HG02938 (cell line): ENCODE measurements at regions not wholly inside any gene's neighbourhood (a gene's known extent, or its start where the extent isn't known, plus 50 kb on each side); places are given as distances from the start of the nearest gene placed in this dataset.
"Not testable (repeated sequence)": the region's sequence is repeated elsewhere in the genome, so short reads cannot be mapped to it uniquely, and the experiment has no call there.

Experiments used
- ATAC-seq: cut with Tn5 transposase; IDR thresholded peaks from one replicate; pipeline ENCODE4 v1.9.1; 2021; ENCODE audit warnings: mild to moderate bottlenecking, moderate library complexity; ENCODE audit not compliant: unreplicated experiment

DNA sequence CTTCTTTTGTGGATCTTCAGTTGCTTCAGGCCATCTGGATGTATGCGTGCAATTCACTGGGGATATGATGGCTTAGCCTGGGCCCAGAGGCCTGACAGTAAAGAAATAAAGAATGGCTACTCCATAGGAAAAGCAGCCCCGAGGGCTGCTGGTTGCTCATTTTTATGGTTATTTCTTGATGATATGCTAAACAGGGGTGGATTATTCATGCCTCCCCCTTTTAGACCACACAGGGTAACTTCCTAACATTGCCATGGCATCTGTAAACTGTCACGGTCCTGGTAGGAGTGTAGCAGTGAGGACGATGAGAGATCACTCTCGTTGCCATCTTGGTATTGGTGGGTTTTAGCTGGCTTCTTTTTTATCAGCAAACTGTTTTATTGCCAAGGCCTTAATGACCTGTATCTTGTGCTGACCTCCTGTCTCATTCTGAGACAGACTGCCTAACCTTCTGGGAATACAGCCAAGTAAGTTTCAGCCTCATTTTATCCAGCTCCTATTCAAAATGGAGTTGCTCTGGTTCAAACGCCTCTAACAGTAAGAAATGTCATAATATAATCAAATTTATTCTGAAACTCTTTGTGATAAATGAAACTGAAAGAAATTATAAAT lies 60.5 kb downstream of the DSEL start:
- ATAC-seq, result no peak

DNA sequence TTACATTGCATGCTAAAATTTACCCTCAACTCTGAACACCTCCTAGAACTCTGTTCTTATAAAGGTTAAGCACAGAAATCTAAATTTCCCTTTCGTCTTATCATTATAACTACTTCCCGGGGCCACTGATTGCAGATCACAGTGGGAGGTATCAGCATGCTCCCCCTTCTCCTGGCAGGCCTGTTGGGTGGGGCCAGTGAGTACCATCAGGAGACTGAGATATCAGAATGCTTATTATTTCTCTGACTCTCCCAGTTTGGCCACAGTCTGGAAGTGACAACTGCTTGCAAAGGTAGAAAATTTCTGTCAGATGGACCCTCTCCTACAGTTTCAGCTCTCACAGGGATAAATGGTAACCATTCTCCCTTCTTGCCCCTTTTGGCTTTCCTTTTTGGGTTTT lies 62.6 kb downstream of the DSEL start:
- no peak for ATAC-seq

DNA sequence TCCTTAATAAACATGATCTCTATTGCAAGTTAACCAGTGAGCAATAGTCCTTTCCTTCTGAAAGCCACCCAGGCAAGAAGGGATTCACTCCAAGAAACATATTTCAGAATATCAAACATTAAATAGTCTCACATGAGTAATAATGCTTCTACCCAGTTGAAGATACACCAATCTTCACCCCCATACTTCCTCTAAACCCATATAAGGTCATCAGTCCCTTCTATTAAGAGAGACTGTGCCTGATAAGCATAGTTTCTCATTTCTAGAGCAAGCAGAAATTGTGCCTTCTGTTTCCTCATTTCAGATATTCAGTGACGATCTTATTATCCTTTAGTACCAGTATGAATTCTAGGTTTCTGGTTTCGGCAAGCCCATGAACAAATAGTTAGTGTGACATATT lies 64.6 kb downstream of the DSEL start:
- ATAC-seq, result no peak

DNA sequence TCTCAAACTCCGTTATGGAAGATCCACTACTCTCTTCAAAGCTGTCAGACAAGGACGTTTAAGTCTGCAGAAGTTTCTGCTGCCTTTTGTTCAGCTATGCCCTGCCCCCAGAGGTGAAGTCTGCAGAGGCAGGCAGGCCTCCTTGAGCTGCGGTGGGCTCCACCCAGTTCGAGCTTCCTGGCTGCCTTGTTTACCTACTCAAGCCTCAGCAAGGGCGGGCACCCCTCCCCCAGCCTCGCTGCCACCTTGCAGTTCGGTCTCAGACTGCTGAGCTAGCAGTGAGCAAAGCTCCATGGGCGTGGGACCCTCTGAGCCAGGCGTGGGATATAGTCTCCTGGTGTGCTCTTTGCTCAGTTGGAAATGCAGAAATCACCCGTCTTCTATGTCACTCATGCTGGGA lies 65.4 kb downstream of the DSEL start:
- not testable (repeated sequence) for ATAC-seq

DNA sequence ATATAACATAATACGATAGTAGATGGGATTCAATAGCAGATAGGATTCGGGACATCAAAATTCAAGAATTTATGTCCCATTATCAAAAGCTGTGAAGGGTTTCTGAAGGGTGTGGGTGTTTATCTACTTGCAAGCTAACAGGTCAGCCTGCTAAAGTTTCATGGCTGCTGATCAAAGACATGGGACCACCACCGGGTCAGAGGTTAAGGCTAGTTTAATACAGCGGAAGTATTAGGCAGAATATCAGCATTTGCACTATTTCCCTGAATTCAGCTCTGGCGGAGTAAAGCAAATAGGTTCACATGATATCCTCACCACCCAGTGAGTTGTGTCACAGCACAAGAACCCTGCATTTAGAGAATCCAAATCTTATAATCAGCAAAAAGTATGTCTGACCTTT lies 82.5 kb downstream of the DSEL start:
- no peak for ATAC-seq

DNA sequence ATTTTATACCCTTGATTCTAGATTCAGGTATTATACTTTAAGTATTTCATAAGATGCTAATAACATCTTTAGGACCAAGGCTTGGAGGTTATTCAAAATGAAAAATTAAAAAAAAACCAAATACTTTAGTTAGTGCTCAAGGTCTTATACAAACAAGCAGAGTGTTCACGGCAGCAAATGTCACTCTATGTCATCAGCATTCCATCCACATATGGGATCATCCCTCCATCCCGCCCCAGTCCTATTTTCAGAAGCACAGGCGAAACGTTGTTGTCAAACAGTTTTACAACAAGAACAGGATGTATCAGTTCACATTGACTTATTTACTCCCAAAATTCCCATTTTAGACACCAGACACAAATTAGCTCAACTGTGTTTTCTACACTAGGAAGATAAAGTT lies 83.7 kb downstream of the DSEL start:
- ATAC-seq, result no peak

DNA sequence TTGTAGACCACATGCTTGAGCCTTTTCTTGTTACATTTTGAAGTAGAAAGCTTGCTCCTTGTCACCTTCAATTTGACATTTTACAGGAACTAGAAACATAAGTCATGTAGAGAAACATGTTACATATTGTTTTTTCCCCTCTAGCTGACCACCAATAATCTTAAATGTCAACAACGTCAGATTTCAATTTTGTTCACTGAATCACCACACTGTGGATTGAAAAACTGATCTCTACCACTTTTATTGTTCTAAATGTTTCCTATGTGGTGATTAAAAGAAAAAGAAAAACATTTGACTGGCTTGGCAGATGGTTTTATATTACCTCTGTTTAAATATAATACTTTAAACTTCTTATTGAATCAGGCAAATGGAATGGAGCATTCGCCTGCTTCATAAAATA lies 87.7 kb downstream of the DSEL start:
- ATAC-seq, result no peak

DNA sequence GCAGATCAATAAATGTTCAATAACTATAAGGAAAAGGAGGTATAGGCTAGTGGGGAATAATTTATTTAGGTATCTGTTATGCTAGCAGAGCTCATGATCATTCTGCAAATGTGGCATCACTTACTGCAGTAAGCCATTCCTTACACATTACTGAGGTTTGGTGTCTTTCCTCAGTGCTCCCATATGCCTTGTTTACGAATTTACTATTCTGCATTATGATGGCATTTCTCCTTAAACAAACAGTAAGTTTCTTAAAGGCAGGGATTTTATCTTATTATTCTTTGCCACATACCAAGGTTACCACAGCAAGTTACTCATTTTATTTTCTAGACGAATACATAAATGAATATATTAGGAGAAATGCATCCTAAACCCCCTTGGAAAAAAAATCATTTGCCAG lies 88.4 kb downstream of the DSEL start:
- ATAC-seq, result no peak

DNA sequence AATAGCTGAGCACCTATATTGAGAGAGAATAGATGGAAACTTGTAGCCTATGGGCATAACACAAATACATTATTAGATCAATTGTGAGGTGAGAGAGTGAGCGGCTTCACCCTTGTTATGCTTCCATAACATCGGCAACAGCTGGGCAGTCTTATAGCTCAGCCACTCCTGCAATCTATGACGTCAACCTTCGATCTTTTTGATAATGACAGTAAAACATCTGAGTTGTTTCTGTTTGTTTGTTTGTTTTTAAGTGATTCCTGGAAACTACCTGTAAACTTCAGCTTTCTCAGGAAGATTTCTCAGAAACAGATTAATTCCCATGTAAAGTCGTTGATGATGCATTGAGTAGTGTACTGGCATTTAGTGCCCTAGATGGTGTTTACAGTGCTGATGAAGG lies 90.0 kb downstream of the DSEL start:
- ATAC-seq, result no peak

DNA sequence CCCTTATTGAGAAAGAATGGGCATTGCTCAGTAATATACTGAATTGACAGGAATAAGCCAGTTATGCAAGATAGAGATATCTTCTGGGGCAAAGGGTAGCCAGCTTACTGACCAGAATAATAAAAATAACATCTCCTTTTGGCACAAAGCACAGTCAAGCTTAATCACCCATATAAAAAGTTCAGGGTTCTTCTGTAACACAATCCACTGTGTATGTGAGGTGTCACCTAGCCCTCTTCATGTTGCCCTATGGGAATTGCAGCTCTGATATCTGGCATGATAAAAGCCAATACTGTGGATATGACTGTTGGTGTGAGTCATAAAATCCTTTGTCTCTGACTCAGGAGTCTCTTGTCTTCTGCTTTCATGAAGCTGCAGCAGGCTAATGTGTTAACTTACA lies 90.8 kb downstream of the DSEL start:
- no peak for ATAC-seq

DNA sequence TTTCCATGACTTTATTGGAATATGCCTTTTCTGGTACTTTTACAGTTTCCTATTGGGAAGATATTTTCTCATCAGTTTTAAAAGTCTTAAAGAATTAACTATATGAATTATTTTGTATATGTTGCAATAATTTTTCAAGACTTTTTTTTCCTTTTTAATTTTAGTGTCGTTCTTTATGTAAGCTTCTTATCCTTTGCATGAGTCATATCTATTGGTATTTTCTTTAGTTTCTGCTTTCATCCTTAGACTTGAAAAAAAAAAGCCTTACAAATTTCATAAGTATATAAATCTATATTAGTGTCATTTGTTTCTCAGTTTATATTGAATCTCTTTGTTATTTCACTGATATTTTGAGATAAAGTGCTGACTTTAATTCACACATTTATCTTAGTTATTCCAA lies 94.9 kb downstream of the DSEL start:
- no peak for ATAC-seq

DNA sequence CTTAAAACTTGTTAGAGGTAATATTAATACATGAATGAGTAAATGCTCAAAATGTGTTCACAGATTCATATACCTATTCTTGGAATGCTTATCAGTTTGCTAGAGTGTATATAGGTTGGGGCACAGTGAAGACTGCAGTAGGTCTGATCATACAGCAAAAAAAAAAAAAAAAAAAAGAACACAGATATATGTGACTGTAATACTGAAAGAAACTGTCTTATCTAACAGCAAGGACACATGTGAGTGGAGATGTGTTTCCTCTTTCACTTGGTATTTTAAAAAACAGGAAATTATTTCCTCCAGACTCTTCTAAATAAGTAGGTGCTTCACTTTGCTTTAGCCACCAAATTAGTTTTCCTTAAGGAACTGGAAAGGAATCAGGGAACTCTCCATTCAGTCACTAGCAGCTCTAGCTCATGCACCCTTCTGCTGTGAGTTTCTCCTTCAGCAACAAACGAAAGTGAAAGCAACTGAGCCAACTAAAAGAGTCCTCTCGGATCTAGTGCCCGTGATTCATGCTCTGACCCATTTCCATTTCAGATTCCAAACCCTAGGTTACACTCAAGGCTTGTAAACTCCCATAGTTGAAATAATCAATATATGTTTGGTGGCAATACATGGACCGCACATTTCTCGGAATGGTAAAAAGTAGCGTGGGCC lies 98.5 kb downstream of the DSEL start:
- ATAC-seq, result peak; percentile 90

DNA sequence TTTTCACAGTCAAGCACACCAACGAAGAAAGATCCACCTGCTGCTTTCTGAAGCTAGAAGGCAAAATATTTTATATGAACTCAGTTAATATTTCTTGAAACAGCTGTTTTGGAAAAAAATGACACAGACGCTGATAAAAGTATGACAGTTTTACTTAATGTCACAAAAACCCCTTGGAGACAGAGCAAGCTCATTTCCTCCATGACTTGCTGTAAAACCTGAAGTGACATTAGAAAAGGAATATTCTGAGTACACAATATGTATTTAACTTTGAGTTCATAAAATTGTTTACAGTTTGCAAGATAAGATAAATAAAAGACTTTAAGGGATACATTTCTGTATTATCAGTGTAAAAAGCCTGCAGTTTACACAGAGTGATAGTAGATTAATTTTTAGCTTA lies 105.4 kb downstream of the DSEL start:
- ATAC-seq, result no peak

DNA sequence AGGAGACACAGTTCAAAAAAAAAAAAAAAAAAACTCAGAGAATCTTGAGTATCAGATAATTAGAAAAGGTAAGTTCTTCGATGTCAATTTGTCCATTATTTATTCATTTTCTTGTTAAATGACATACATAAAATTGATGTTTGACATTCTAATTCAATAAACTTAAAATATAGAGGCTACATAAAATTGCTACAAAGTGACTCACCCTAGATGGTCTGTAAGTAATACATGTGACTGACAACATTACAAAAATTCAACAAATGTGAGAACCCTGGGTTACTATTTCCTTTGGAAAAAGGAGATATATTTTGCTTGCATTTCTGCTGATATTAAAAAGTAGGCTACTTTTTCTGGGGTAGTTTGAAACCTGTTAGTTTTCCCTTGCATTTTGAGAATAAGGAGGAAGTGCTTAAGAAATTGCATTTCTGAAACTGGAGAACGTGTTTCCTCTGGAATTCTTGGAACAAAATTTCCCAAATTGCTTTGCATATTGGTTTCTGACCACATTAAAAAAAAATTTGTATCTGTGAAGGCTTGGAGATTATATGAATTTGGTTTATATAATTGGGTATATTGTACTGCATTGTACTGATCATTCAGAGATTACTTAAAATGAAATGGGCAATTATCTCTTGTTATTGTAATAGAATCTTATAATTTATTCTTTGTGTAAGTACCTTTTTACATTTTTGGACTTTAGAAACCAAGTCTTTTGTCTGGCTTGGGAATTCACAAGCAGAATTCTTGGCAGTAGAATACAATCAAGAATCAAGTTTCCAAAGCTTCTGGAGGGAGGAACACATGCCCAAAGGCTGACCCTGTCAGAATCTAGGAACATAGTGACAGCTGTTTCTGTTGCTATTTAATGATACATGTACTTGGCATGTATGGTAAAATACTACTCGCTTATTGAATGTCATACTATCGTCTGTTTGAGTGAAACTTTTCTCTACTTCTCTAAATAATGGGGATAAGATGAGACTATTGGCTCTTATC lies 106.1 kb downstream of the DSEL start:
- no peak for ATAC-seq

DNA sequence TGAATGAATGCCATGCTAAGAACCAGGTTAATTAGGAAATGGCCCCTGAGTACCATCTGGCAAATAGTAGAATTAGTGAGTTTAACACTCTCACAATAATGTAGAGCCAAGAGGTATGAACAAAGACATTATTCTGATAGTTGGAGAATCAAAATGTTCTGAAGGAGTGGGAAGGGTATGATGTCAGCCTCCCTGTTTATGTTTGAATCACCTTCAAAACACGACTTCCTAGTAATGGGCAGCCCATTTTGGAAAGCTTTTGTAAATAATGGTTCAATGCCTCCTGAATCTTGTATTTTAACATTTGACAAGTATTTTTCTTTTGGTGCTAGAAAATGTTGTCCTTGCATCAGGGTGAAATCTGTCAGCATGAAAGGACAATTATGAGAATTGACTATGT lies 108.3 kb downstream of the DSEL start:
- ATAC-seq, result no peak

DNA sequence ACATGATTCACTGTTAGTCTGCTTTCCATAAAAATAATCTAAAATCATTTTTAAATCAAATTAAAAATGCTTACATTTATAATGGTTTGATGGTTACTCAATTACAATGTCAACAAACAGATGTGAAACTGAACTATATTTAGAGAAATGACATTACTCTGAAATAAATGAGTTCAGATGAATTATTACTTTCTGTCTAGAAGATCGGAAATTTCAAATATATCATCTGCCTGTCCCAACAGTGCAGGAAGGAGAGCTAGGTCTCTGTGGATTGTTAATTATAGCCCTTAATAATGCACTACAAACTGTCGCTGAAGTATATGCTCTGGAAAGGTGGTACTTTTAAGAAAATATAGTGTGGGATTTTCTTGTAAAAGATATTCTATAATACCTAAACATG lies 109.8 kb downstream of the DSEL start:
- no peak for ATAC-seq

DNA sequence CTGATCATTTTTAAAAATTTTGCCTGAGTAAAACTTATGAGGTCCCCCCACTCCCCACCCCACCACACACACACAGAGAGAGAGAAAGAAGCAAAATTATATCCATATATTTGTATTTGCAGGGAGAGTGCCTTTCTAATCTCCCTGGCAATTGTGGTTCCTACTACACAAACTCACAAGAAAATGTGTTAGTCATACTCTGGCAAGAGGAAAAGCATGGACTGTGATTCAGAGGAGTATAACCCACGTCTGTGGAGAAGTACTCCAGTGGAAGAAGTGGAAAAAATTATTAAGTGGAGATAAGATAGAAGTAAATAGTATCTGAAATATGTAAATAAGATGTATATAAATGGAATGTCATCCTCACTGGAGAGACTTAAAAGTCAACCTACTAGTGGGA lies 114.0 kb downstream of the DSEL start:
- no peak for ATAC-seq

DNA sequence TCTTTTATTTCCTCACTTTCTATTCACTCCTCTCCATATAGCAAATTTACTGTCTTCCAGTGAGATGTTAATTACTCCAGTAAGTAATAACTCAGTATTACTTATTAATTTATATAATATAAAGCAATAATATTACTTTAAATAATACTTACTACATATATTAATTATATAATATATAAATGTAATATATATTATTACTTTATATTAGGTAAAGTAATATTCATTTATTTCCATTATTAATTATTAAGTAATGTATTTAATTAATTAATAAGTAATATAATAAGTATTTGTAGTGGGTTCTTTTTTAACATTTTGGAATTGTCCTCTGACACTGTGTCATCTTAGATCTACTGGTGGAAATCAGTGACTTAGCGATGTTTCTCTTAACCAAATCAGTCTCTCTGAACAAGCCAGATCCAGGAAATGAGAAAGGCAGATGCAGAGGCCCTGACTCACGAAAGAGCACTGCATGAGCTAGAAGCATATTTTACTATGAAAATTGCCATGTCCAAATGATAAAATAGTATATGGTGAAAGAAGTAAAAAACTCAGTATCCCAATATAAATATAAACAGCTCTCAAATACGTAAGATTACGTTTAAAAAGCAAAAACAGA lies 115.9 kb downstream of the DSEL start:
- ATAC-seq, result no peak

DNA sequence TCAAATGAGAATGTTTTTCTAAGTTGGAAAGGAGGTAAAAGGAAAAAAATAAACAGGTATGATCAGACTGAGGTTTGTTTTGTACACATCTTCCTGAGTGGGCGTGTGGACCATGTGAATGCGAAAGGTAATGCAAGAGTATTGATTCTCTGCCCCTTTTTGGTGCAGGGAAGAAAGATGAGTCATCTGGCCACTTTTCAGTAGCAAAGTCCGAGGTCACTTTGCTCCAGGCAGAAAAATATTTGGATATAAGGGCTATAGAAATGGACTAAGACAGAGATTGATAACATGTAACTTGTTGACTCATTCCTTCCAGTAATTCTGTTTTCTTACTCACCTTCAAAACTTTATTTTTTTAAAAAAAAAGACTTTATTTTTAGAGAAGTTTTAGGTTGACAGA lies 130.5 kb downstream of the DSEL start:
- ATAC-seq, result no peak

DNA sequence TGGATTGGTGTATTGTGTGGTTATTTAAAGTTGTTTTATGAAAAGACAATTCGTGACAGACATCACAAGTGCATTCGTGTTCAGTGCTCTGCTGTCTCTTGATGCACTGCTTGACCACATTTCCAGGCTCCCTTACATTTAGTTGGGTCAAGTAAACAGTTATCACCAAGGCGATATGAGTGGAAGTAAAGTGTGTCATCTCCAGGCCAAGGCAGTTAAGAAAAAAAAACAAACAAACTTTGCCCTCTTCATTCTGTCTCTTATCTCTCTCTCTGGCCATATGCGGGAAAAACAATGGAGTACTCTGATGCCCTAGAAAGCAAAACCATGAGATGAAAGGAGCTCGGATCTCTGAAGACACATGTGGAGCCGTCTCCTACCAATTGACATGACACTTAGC lies 131.1 kb downstream of the DSEL start:
- no peak for ATAC-seq

DNA sequence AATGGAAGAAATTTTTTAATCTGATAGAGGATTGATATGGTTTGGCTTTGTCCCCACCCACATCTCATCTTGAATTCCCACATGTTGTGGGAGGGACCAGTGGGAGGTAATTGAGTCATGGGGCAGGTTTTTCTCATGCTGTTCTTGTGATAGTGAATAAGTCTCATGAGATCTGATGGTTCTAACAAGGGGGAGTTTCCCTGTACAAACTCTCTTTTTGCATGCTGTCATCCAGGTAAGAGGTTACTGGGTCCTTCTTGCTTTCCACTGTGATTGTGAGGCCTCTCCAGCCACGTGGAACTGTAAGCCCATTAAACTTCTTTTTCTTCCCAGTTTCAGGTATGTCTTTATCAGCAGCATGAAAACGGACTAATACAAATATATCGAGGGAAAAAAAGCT lies 132.5 kb downstream of the DSEL start:
- ATAC-seq, result not testable (repeated sequence)
